HFFc6 (cell line): ENCODE measurements at regions not wholly inside any gene's neighbourhood (a gene's known extent, or its start where the extent isn't known, plus 50 kb on each side); places are given as distances from the start of the nearest gene placed in this dataset.

Source experiments
- DNase-seq: peaks from one replicate; pipeline ENCODE4 v3.0.0-alpha.2; 2018
- H3K27ac Mint-ChIP-seq: 2 replicates; pipeline ENCODE4 v1.8.0; 2020; ENCODE audit warnings: mild to moderate bottlenecking, mixed read lengths
- H3K27me3 Mint-ChIP-seq: 2 replicates; pipeline ENCODE4 v1.8.0; 2021; ENCODE audit warnings: mild to moderate bottlenecking, moderate library complexity, mixed read lengths; ENCODE audit not compliant: insufficient read depth
- H3K36me3 Mint-ChIP-seq: 2 replicates; pipeline ENCODE4 v1.8.0; 2021; ENCODE audit warnings: low read depth, mixed read lengths
- H3K4me1 Mint-ChIP-seq: 2 replicates; pipeline ENCODE4 v1.8.0; 2020; ENCODE audit warnings: low read depth, mixed read lengths
- H3K4me3 Mint-ChIP-seq: 2 replicates; pipeline ENCODE4 v1.8.0; 2020; ENCODE audit warnings: mild to moderate bottlenecking, moderate library complexity, mixed read lengths
- H3K9me3 Mint-ChIP-seq: 2 replicates; pipeline ENCODE4 v1.8.0; 2020; ENCODE audit warnings: mild to moderate bottlenecking, mixed read lengths
- CTCF ChIP-seq: fragments of 200-600 bp; sonication (generic); IDR thresholded peaks from 2 replicates; pipeline ENCODE4 v1.5.0; 2021; ENCODE audit warnings: antibody characterized with exemption, mild to moderate bottlenecking

GRCh38 chr6:92864966-92865555, 554.3 kb downstream of the EPHA7 start:
- no peak overlapping the region for H3K4me3 Mint-ChIP-seq
- no peak overlapping the region for H3K27ac Mint-ChIP-seq
- peaks cover 22% of the 10 kb centered on the region for H3K9me3 Mint-ChIP-seq
- no peaks in the 10 kb centered on the region for H3K27me3 Mint-ChIP-seq
- no peaks in the 10 kb centered on the region for H3K4me1 Mint-ChIP-seq
- H3K36me3 Mint-ChIP-seq = no peaks in the 10 kb centered on the region
- no peak for DNase-seq
- no peak for TF ChIP-seq CTCF

- Mint-ChIP-seq H3K4me1 (no peaks in the 10 kb centered on the region), H3K9me3 (peaks cover 70% of the 10 kb centered on the region), H3K27me3 (no peaks in the 10 kb centered on the region), H3K4me3 (no peak overlapping the region), H3K36me3 (no peaks in the 10 kb centered on the region), H3K27ac (no peak overlapping the region)
- no peak for TF ChIP-seq CTCF
- no peak for DNase-seq
Measured at GRCh38 chr6:92849636-92850035, 569.7 kb downstream of the EPHA7 start.

GRCh38 chr6:92848901-92849300, 570.5 kb downstream of the EPHA7 start:
- H3K4me3 Mint-ChIP-seq = no peak overlapping the region
- H3K27ac Mint-ChIP-seq = no peak overlapping the region
- H3K9me3 Mint-ChIP-seq = peaks cover 69% of the 10 kb centered on the region
- no peak for TF ChIP-seq CTCF
- no peaks in the 10 kb centered on the region for H3K36me3 Mint-ChIP-seq
- H3K4me1 Mint-ChIP-seq = no peaks in the 10 kb centered on the region
- no peak for DNase-seq
- H3K27me3 Mint-ChIP-seq = no peaks in the 10 kb centered on the region

GRCh38 chr6:92848459-92848858, 570.9 kb downstream of the EPHA7 start:
- Mint-ChIP-seq H3K36me3 (no peaks in the 10 kb centered on the region), H3K27ac (no peak overlapping the region), H3K9me3 (peaks cover 69% of the 10 kb centered on the region), H3K4me3 (no peak overlapping the region), H3K4me1 (no peaks in the 10 kb centered on the region), H3K27me3 (no peaks in the 10 kb centered on the region)
- no peak for TF ChIP-seq CTCF
- no peak for DNase-seq

GRCh38 chr6:92847988-92848387, 571.4 kb downstream of the EPHA7 start:
- Mint-ChIP-seq H3K36me3 (no peaks in the 10 kb centered on the region), H3K4me3 (no peak overlapping the region), H3K27ac (no peak overlapping the region), H3K27me3 (no peaks in the 10 kb centered on the region), H3K9me3 (peaks cover 73% of the 10 kb centered on the region), H3K4me1 (no peaks in the 10 kb centered on the region)
- no peak for TF ChIP-seq CTCF
- DNase-seq = no peak
